Loucy (cell line): ENCODE measurements at regions not wholly inside any gene's neighbourhood (a gene's known extent, or its start where the extent isn't known, plus 50 kb on each side); places are given as distances from the start of the nearest gene placed in this dataset.

Experiments
- H2AFZ ChIP-seq: fragments of 200-600 bp; sonication (generic); 2 replicates; pipeline ENCODE4 v1.6.0; 2016; ENCODE audit warnings: antibody characterized with exemption, mild to moderate bottlenecking, low read length, moderate library complexity
- H3F3A ChIP-seq: fragments of 200-600 bp; 2 replicates; pipeline ENCODE4 v1.6.0; 2016; ENCODE audit warnings: antibody characterized with exemption, low read depth, mild to moderate bottlenecking
- H3K27me3 ChIP-seq: fragments of 200-600 bp; sonication (generic); 2 replicates; pipeline ENCODE4 v1.6.1; 2014; ENCODE audit warnings: low read length, mild to moderate bottlenecking; ENCODE audit not compliant: insufficient read depth, poor library complexity, severe bottlenecking
- H3K36me3 ChIP-seq: fragments of 200-600 bp; sonication (generic); 2 replicates; pipeline ENCODE4 v1.6.1; 2016; ENCODE audit warnings: low read length; ENCODE audit not compliant: insufficient read depth
- H3K4me1 ChIP-seq: fragments of 200-600 bp; sonication (generic); 2 replicates; pipeline ENCODE4 v1.5.1; 2014; ENCODE audit warnings: low read length, mild to moderate bottlenecking; ENCODE audit not compliant: insufficient read depth, poor library complexity, severe bottlenecking
- H3K4me2 ChIP-seq: fragments of 200-600 bp; sonication (generic); 2 replicates; pipeline ENCODE4 v1.6.0; 2014; ENCODE audit warnings: antibody characterized with exemption, low read length, low read depth, mild to moderate bottlenecking; ENCODE audit not compliant: poor library complexity, severe bottlenecking
- H3K4me3 ChIP-seq: fragments of 200-600 bp; sonication (generic); 2 replicates; pipeline ENCODE4 v1.5.1; 2014; ENCODE audit warnings: low read length, mild to moderate bottlenecking, mixed read lengths; ENCODE audit not compliant: poor library complexity, severe bottlenecking
- H3K79me2 ChIP-seq: fragments of 200-600 bp; sonication (generic); 2 replicates; pipeline ENCODE4 v1.6.1; 2014; ENCODE audit warnings: low read length; ENCODE audit not compliant: insufficient read depth
- H3K9ac ChIP-seq: fragments of 200-600 bp; sonication (generic); 2 replicates; pipeline ENCODE4 v1.6.0; 2014; ENCODE audit warnings: mild to moderate bottlenecking, low read depth, low read length, moderate library complexity; ENCODE audit not compliant: poor library complexity, severe bottlenecking
- H3K9me2 ChIP-seq: fragments of 200-600 bp; sonication (generic); replicated peaks from 2 replicates; pipeline ENCODE4 v1.6.1; 2016; ENCODE audit warnings: low read depth, low read length, mixed read lengths
- H3K9me3 ChIP-seq: fragments of 200-600 bp; sonication (generic); 2 replicates; pipeline ENCODE4 v1.6.1; 2014; ENCODE audit warnings: mild to moderate bottlenecking, antibody characterized with exemption, low read length, low read depth; ENCODE audit not compliant: insufficient read depth
- H4K20me1 ChIP-seq: fragments of 200-600 bp; sonication (generic); 2 replicates; pipeline ENCODE4 v1.6.0; 2014; ENCODE audit warnings: antibody characterized with exemption, low read length, mild to moderate bottlenecking; ENCODE audit not compliant: insufficient read depth, poor library complexity, severe bottlenecking
- EZH2phosphoT487 ChIP-seq: fragments of 200-600 bp; IDR thresholded peaks from 2 replicates; pipeline ENCODE4 v1.6.1; 2018; ENCODE audit warnings: antibody characterized with exemption, mild to moderate bottlenecking, moderate library complexity, borderline replicate concordance
- TF ChIP-seq, protein P1 (sequence below): fragments of 200-600 bp; sonication (generic); conservative IDR thresholded peaks from 2 replicates; pipeline ENCODE4 v1.5.1; 2014; ENCODE audit warnings: mild to moderate bottlenecking, antibody characterized with exemption, low read length

DNA sequence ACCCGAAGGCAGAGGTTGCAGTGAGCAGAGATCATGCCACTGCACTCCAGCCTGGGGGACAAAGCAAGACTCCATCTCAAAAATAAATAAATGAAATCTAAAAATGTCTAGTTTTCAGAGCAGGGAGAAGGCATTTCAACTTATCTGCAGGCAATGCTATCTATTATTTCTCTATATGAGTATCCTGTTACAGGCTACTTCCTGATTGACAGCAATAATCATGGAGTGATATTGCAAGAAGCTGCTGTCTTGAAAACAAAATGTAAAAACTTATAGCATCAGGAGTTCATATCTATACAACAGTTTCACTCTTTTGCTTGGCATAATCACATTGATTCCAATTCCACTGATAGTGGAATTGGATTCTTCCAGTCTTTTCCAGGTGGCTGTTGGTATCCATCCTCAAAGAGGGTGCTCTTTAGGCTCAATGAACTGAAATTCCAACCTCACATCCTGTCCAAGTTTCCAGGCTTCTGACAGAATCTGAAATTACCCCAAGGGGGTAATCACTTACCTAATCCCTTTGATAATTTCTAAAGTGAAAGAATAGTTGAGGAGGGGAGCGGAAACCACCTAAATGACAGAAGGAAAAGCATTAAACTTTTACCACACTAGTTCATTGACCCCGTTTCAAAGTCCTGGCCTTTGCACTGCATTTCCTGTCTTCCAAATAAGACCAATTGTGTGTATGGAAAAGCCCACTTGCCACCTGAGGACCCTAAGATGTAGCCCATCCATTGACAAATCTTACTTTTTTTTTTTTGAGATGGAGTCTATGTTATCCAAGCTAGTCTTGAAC lies 107.6 kb downstream of the GLUL start:
- no peaks in the 10 kb centered on the region for H3F3A ChIP-seq
- no peaks in the 10 kb centered on the region for H3K9me3 ChIP-seq
- H3K4me1 ChIP-seq: peaks cover 22% of the 10 kb centered on the region
- H3K4me3 ChIP-seq: no peak overlapping the region
- H3K27me3 ChIP-seq: no peaks in the 10 kb centered on the region
- no peaks in the 10 kb centered on the region for H4K20me1 ChIP-seq
- H3K79me2 ChIP-seq: no peaks in the 10 kb centered on the region
- H3K4me2 ChIP-seq: peak overlapping the region; percentile 46
- H3K9ac ChIP-seq: peak overlapping the region; percentile 1
- TF ChIP-seq, protein P1, sequence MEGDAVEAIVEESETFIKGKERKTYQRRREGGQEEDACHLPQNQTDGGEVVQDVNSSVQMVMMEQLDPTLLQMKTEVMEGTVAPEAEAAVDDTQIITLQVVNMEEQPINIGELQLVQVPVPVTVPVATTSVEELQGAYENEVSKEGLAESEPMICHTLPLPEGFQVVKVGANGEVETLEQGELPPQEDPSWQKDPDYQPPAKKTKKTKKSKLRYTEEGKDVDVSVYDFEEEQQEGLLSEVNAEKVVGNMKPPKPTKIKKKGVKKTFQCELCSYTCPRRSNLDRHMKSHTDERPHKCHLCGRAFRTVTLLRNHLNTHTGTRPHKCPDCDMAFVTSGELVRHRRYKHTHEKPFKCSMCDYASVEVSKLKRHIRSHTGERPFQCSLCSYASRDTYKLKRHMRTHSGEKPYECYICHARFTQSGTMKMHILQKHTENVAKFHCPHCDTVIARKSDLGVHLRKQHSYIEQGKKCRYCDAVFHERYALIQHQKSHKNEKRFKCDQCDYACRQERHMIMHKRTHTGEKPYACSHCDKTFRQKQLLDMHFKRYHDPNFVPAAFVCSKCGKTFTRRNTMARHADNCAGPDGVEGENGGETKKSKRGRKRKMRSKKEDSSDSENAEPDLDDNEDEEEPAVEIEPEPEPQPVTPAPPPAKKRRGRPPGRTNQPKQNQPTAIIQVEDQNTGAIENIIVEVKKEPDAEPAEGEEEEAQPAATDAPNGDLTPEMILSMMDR: no peak
- no peak for TF ChIP-seq EZH2phosphoT487
- no peaks in the 10 kb centered on the region for H3K36me3 ChIP-seq
- peak overlapping the region; percentile 79 for H2AFZ ChIP-seq
- H3K9me2 ChIP-seq: no peaks in the 10 kb centered on the region

DNA sequence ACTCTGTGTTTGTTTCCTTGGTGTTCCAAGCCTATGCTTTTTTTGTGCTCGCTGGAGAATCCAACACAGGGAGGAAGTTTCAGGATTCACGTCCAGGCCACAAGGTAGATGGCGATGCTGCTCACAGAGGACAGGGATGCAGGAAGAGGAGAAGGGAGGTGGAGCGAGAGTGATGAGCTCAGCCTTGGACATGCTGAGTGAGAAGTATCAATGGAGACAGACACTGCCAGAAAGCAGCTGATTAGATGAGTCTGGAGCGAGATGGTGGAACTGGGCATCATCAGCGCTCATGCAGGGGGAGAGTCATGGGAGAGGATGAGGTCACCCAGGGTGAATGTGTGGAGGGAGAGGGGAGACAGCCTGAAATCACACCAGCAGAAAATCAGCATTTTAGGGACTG lies 110.0 kb downstream of the GLUL start:
- no peaks in the 10 kb centered on the region for H3K36me3 ChIP-seq
- H4K20me1 ChIP-seq: no peaks in the 10 kb centered on the region
- H3K9me3 ChIP-seq: no peaks in the 10 kb centered on the region
- peaks cover 19% of the 10 kb centered on the region for H3K4me1 ChIP-seq
- H3K4me2 ChIP-seq: no peak overlapping the region
- H3F3A ChIP-seq: no peaks in the 10 kb centered on the region
- H3K79me2 ChIP-seq: no peaks in the 10 kb centered on the region
- H3K4me3 ChIP-seq: no peak overlapping the region
- H3K9me2 ChIP-seq: no peaks in the 10 kb centered on the region
- no peak overlapping the region for H2AFZ ChIP-seq
- H3K9ac ChIP-seq: no peak overlapping the region
- no peak for TF ChIP-seq EZH2phosphoT487
- TF ChIP-seq, protein P1: no peak
- no peaks in the 10 kb centered on the region for H3K27me3 ChIP-seq

DNA sequence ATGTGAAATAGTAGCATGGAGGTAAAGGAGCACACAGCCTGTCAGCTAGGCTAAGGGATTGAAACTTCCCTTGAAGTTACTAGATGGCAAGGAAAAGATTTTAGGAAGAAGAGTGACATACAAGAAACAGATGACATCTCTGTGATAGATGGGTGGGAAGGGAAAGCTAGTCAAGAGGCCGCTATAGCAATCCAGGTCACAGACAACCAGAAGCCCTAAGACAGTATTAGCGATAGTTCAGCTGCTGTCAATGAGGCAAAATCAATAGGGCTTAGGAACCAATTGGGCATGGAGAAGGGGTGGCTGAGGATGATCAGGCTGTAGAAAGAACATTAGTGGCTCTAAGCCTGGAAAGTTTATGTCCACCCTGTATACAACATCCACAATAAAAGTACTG lies 111.1 kb downstream of the GLUL start:
- Histone ChIP-seq H4K20me1 (no peaks in the 10 kb centered on the region), H2AFZ (no peak overlapping the region), H3K9me3 (no peaks in the 10 kb centered on the region), H3K36me3 (no peaks in the 10 kb centered on the region), H3K27me3 (no peaks in the 10 kb centered on the region), H3K9me2 (no peaks in the 10 kb centered on the region), H3K9ac (no peak overlapping the region), H3F3A (no peaks in the 10 kb centered on the region), H3K4me1 (peaks cover 19% of the 10 kb centered on the region), H3K4me3 (no peak overlapping the region), H3K79me2 (no peaks in the 10 kb centered on the region), H3K4me2 (no peak overlapping the region)
- TF ChIP-seq, protein P1: no peak
- no peak for TF ChIP-seq EZH2phosphoT487
